Psoas muscle (tissue), 7 donors: ENCODE measurements at regions not wholly inside any gene's neighbourhood (a gene's known extent, or its start where the extent isn't known, plus 50 kb on each side); places are given as distances from the start of the nearest gene placed in this dataset.
"Not testable (repeated sequence)": the region's sequence is repeated elsewhere in the genome, so short reads cannot be mapped to it uniquely, and the experiment has no call there.

Experiments
- ATAC-seq, 4 donors: fragments of 200-7000 bp; cut with Tn5 transposase; one replicate each; pipeline ENCODE4 v1.9.1; 2020; ENCODE audit warnings: moderate library complexity in 3 of 4, mild to moderate bottlenecking in 2 of 4
- DNase-seq, 2 donors: peaks; one replicate each; pipeline ENCODE4 v3.0.0-alpha.2; 2020
- H3K27ac ChIP-seq: fragments of 200-600 bp; one replicate; pipeline ENCODE4 v1.8.0; 2022
- H3K27me3 ChIP-seq, 3 donors: fragments of 200-600 bp in 1 of 3; one replicate each; pipeline versions ENCODE4 v1.6.1 to v1.8.0; 2013 to 2022; ENCODE audit warnings: low read length in 2 of 3, mild to moderate bottlenecking in 2 of 3, moderate library complexity in 1 of 3; ENCODE audit not compliant: insufficient read depth in 3 of 3
- H3K36me3 ChIP-seq, 2 donors: fragments of 200-600 bp in 1 of 2; one replicate each; pipeline versions ENCODE4 v1.6.1 to v1.8.0; 2013 to 2022; ENCODE audit warnings: low read depth in 1 of 2, mild to moderate bottlenecking in 1 of 2, moderate library complexity in 1 of 2; ENCODE audit not compliant: insufficient read depth in 1 of 2
- H3K4me1 ChIP-seq: fragments of 200-600 bp; one replicate; pipeline ENCODE4 v1.8.0; 2022
- H3K4me3 ChIP-seq: fragments of 200-600 bp; one replicate; pipeline ENCODE4 v1.8.0; 2022; ENCODE audit warnings: mild to moderate bottlenecking
- H3K9me3 ChIP-seq: fragments of 200-600 bp; one replicate; pipeline ENCODE4 v1.8.0; 2022
- WGBS, 3 donors: extraction: QIAGEN DNeasy Blood & Tissue Kit; methylation state at CpG; one replicate each; pipeline versions ENCODE4 v1.1.6 to v1.1.7; 2013; 5-methylcytosine and 5-hydroxymethylcytosine counted together
- intact Hi-C, 2 donors: fragments of 100-400 bp; cut with DNase I; formaldehyde crosslinking; loops; one replicate each; pipeline versions ENCODE4 v1.11.0 to v1.14.2; 2022
- TF ChIP-seq, protein P1 (sequence below): fragments of 200-600 bp; IDR thresholded peaks from one replicate; pipeline ENCODE4 v1.8.0; 2022; ENCODE audit warnings: antibody characterized with exemption
- donor health status: healthy with polysubstance abuse.
- donor health status: DM: no; HTN: no; CAD: no; lungs with moderate emphysema.
- donor health status: Bipolar disorder and iron deficiency.
- donor health status: healthy.
- donor health status: DM: yes; HTN: yes; CAD: no.
- donor health status: DM: no; HTN: no; CAD: no.
- donor health status: DM: yes; HTN: yes; CAD: no.

DNA sequence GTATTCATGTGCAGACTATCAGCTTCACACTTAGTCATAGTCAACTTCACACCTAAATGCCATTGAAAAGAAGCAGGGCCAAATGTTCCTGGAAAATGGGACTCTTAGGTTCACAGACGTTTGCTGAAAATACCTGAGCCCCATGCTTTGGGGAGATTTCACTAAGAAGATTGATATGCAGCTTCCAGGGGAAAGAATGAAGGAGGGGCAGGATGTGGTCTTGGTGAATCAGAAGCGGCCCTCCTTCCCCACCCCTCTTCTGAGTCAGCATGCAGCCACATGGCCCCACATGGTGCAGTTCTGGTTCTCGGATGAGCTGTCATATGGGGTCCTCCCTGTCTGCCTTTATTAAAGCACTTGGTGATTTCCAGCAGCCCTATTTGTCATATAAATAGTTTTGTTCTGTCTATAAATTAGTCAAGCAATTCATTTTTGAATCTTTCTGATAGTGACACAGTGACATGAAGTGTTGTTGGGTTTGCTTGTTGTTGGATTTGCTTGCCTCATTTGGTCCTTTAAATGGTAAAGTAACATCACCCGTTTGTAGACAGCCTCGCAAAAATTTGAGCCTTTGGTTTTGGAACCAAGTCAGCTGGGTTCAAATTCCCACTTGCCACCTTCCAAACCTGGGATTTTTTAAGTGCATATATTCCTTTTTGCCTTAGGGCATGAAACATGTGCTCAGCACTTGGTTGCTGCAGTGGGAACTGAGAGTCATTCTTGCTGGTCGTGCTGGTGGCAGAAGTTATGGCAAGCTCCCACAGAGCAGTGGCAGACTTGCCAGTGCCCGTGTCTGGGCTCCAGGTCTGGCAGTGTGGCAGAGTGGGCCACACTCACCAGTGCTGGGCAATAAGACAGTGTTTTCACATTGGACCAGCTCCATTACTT is 68.1 kb upstream of the CDK6 start:
- Histone ChIP-seq H3K4me3 (no peak overlapping the region), H3K9me3 (no peaks in the 10 kb centered on the region), H3K36me3 (no peaks in the 10 kb centered on the region), H3K4me1 (no peaks in the 10 kb centered on the region), H3K27me3 (no peaks in the 10 kb centered on the region), H3K27ac (no peak overlapping the region)
- no peak for ATAC-seq
- TF ChIP-seq, protein P1, sequence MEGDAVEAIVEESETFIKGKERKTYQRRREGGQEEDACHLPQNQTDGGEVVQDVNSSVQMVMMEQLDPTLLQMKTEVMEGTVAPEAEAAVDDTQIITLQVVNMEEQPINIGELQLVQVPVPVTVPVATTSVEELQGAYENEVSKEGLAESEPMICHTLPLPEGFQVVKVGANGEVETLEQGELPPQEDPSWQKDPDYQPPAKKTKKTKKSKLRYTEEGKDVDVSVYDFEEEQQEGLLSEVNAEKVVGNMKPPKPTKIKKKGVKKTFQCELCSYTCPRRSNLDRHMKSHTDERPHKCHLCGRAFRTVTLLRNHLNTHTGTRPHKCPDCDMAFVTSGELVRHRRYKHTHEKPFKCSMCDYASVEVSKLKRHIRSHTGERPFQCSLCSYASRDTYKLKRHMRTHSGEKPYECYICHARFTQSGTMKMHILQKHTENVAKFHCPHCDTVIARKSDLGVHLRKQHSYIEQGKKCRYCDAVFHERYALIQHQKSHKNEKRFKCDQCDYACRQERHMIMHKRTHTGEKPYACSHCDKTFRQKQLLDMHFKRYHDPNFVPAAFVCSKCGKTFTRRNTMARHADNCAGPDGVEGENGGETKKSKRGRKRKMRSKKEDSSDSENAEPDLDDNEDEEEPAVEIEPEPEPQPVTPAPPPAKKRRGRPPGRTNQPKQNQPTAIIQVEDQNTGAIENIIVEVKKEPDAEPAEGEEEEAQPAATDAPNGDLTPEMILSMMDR = no peak
- 51 to 68% (median 62%) methylated on average over 7 of the region's 7 CpGs for WGBS, 3 donors
- peak in 1 of 2 donors; percentile 24 for DNase-seq
- intact Hi-C loops = no loop called here

GRCh38 chr7:92898798-92899197 is 62.4 kb upstream of the CDK6 start:
- WGBS, 3 donors = 78 to 84% (median 78%) methylated on average over 5 of the region's 5 CpGs
- intact Hi-C loops = no loop called here
- H3K9me3 ChIP-seq = no peaks in the 10 kb centered on the region
- H3K27me3 ChIP-seq = no peaks in the 10 kb centered on the region
- TF ChIP-seq, protein P1 = no peak
- no peak overlapping the region for H3K4me3 ChIP-seq
- no peaks in the 10 kb centered on the region for H3K4me1 ChIP-seq
- DNase-seq (no peak), ATAC-seq (no peak)
- no peaks in the 10 kb centered on the region for H3K36me3 ChIP-seq
- H3K27ac ChIP-seq = no peak overlapping the region

- H3K36me3 ChIP-seq, H3K27me3 ChIP-seq, ATAC-seq, intact Hi-C loops, H3K4me1 ChIP-seq, DNase-seq, H3K4me3 ChIP-seq, H3K9me3 ChIP-seq, H3K27ac ChIP-seq: not testable (repeated sequence)
- 81 to 85% (median 82%) methylated on average over 2 of the region's 2 CpGs for WGBS, 3 donors
These were observed 58.5 kb upstream of the CDK6 start for GRCh38 chr7:92894857-92895256.

DNA sequence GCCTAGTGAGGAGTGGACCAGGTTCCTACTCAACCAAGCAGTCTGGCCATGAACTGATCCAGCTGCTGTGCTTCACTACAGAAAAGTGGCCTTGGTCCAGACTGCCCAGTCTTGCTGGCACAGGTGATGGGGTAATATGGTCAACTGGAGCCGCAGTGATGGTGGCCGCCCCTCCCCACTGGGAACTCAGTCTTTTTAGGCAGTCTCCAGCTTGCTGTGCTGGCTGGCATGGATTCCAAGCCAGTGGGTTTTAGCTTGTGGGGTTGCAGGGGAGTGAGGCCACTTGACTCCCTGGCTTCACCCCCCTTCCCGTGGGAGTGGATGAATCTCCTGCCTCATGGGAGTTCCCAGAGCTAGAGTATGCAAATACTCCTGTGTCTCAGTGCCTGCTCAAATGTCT is 52.7 kb upstream of the CDK6 start:
- Histone ChIP-seq H3K27me3 (no peaks in the 10 kb centered on the region), H3K27ac (no peak overlapping the region), H3K4me1 (no peaks in the 10 kb centered on the region), H3K36me3 (no peaks in the 10 kb centered on the region), H3K4me3 (no peak overlapping the region), H3K9me3 (no peaks in the 10 kb centered on the region)
- no peak for DNase-seq
- no peak for ATAC-seq
- intact Hi-C loops = no loop called here
- TF ChIP-seq, protein P1 = no peak
- 88 to 97% (median 90%) methylated on average over 3 of the region's 3 CpGs for WGBS, 3 donors
